HG03378 (cell line): ENCODE measurements at regions not wholly inside any gene's neighbourhood (a gene's known extent, or its start where the extent isn't known, plus 50 kb on each side); places are given as distances from the start of the nearest gene placed in this dataset.

Source experiments
- ATAC-seq: cut with Tn5 transposase; IDR thresholded peaks from one replicate; pipeline ENCODE4 v1.9.1; 2021; ENCODE audit warnings: mild to moderate bottlenecking, moderate library complexity; ENCODE audit not compliant: unreplicated experiment

- no peak for ATAC-seq
Measured at GRCh38 chr16:65224471-65224870, 102.6 kb upstream of the CDH11 start.

GRCh38 chr16:65223335-65223734 lies 101.5 kb upstream of the CDH11 start:
- ATAC-seq: no peak

- ATAC-seq: no peak
Measured at GRCh38 chr16:65222536-65222935, 100.7 kb upstream of the CDH11 start.

- ATAC-seq: no peak
Measured at GRCh38 chr16:65222049-65222448, 100.2 kb upstream of the CDH11 start.

- no peak for ATAC-seq
Measured at GRCh38 chr16:65219786-65220185, 97.9 kb upstream of the CDH11 start.

- ATAC-seq: no peak
Measured at GRCh38 chr16:65218348-65218747, 96.5 kb upstream of the CDH11 start.

GRCh38 chr16:65213866-65214595 lies 92.2 kb upstream of the CDH11 start:
- ATAC-seq: no peak

GRCh38 chr16:65212791-65213190 lies 90.9 kb upstream of the CDH11 start:
- no peak for ATAC-seq

GRCh38 chr16:65212240-65212639 lies 90.4 kb upstream of the CDH11 start:
- no peak for ATAC-seq

GRCh38 chr16:65202461-65202860 lies 80.6 kb upstream of the CDH11 start:
- no peak for ATAC-seq

- no peak for ATAC-seq
Measured at GRCh38 chr16:65201511-65201910, 79.6 kb upstream of the CDH11 start.

- no peak for ATAC-seq
Measured at GRCh38 chr16:65200857-65201256, 79.0 kb upstream of the CDH11 start.

GRCh38 chr16:65200156-65200773 lies 78.4 kb upstream of the CDH11 start:
- no peak for ATAC-seq

- no peak for ATAC-seq
Measured at GRCh38 chr16:65196420-65197075, 74.7 kb upstream of the CDH11 start.

- ATAC-seq: no peak
Measured at GRCh38 chr16:65195998-65196397, 74.1 kb upstream of the CDH11 start.

- no peak for ATAC-seq
Measured at GRCh38 chr16:65185241-65185778, 63.4 kb upstream of the CDH11 start.

- no peak for ATAC-seq
Measured at GRCh38 chr16:65181071-65181561, 59.3 kb upstream of the CDH11 start.

- no peak for ATAC-seq
Measured at GRCh38 chr16:65178151-65178550, 56.3 kb upstream of the CDH11 start.

- ATAC-seq: no peak
Measured at GRCh38 chr16:65176603-65177002, 54.7 kb upstream of the CDH11 start.

- no peak for ATAC-seq
Measured at GRCh38 chr16:65172356-65172755, 50.5 kb upstream of the CDH11 start.
